Liver (tissue), 8 donors: ENCODE measurements at regions not wholly inside any gene's neighbourhood (a gene's known extent, or its start where the extent isn't known, plus 50 kb on each side); places are given as distances from the start of the nearest gene placed in this dataset.

Experiments
- DNase-seq: peaks from one replicate; pipeline ENCODE4 v3.0.0-alpha.2; 2017; ENCODE audit warnings: low spot score
- H3K27ac ChIP-seq, 2 donors: one replicate each; pipeline ENCODE4 v1.7.0; 2013; ENCODE audit warnings: inconsistent platforms in 2 of 2, low read length in 2 of 2, control low read depth in 1 of 2, low read depth in 1 of 2, mild to moderate bottlenecking in 1 of 2
- H3K27me3 ChIP-seq, 4 donors: one replicate each; pipeline versions ENCODE4 v1.6.1 to v1.7.0; 2013; ENCODE audit warnings: low read length in 3 of 4, inconsistent platforms in 1 of 4, mild to moderate bottlenecking in 1 of 4, moderate library complexity in 1 of 4; ENCODE audit not compliant: control insufficient read depth in 4 of 4, insufficient read depth in 4 of 4
- H3K36me3 ChIP-seq, 4 donors: one replicate each; pipeline versions ENCODE4 v1.6.1 to v1.7.0; 2013; ENCODE audit warnings: low read length in 3 of 4, mild to moderate bottlenecking in 3 of 4, low read depth in 1 of 4, moderate library complexity in 1 of 4; ENCODE audit not compliant: control insufficient read depth in 4 of 4, insufficient read depth in 3 of 4
- H3K4me1 ChIP-seq, 4 donors: one replicate each; pipeline versions ENCODE4 v1.6.1 to v1.7.0; 2013; ENCODE audit warnings: low read length in 3 of 4, mild to moderate bottlenecking in 3 of 4, moderate library complexity in 1 of 4; ENCODE audit not compliant: control insufficient read depth in 4 of 4, insufficient read depth in 4 of 4
- H3K4me3 ChIP-seq, 3 donors: one replicate each; pipeline versions ENCODE4 v1.6.1 to v1.7.0; 2013; ENCODE audit warnings: low read length in 3 of 3, control low read depth in 1 of 3, low read depth in 1 of 3, mild to moderate bottlenecking in 1 of 3
- H3K9ac ChIP-seq, 2 donors: one replicate each; pipeline ENCODE4 v1.7.0; 2013; ENCODE audit warnings: low read length in 2 of 2, mild to moderate bottlenecking in 2 of 2, moderate library complexity in 2 of 2, control low read depth in 1 of 2, low read depth in 1 of 2
- H3K9me3 ChIP-seq, 4 donors: one replicate each; pipeline versions ENCODE4 v1.6.1 to v1.7.0; 2013; ENCODE audit warnings: low read length in 3 of 4; ENCODE audit not compliant: control insufficient read depth in 4 of 4
- ATF3 ChIP-seq: IDR thresholded peaks from 2 replicates; pipeline ENCODE4 v1.6.1; 2016; ENCODE audit warnings: antibody characterized with exemption
- CTCF ChIP-seq: fragments of 150-350 bp; IDR thresholded peaks from 2 replicates; pipeline ENCODE4 v1.5.1; 2017; ENCODE audit warnings: improper control_type of control experiment, low read depth, low read length; ENCODE audit not compliant: missing input control
- EGR1 ChIP-seq, 2 donors: IDR thresholded peaks; 2 replicates each; pipeline ENCODE4 v1.6.1; 2016 to 2018; ENCODE audit warnings: antibody characterized with exemption in 2 of 2, low read depth in 2 of 2
- FOXA1 ChIP-seq: IDR thresholded peaks from 2 replicates; pipeline ENCODE4 v1.6.1; 2016; ENCODE audit warnings: antibody characterized with exemption
- FOXA2 ChIP-seq: IDR thresholded peaks from 2 replicates; pipeline ENCODE4 v1.6.1; 2016; ENCODE audit warnings: antibody characterized with exemption
- GABPA ChIP-seq, 2 donors: IDR thresholded peaks in 1 of 2; conservative IDR thresholded peaks in 1 of 2; 2 replicates each; pipeline ENCODE4 v1.6.1; 2016; ENCODE audit warnings: antibody characterized with exemption in 2 of 2, mild to moderate bottlenecking in 1 of 2, moderate library complexity in 1 of 2
- HNF4A ChIP-seq, 2 donors: conservative IDR thresholded peaks; 2 replicates each; pipeline ENCODE4 v1.6.1; 2016; ENCODE audit warnings: antibody characterized with exemption in 2 of 2, mild to moderate bottlenecking in 2 of 2
- HNF4G ChIP-seq: IDR thresholded peaks from 2 replicates; pipeline ENCODE4 v1.6.1; 2016; ENCODE audit warnings: antibody characterized with exemption
- JUND ChIP-seq, 2 donors: IDR thresholded peaks; 2 replicates each; pipeline ENCODE4 v1.6.1; 2016; ENCODE audit warnings: antibody characterized with exemption in 2 of 2
- NR2F2 ChIP-seq: IDR thresholded peaks from 2 replicates; pipeline ENCODE4 v1.6.1; 2016; ENCODE audit warnings: antibody characterized with exemption
- RAD21 ChIP-seq, 2 donors: IDR thresholded peaks; 2 replicates each; pipeline ENCODE4 v1.6.1; 2016; ENCODE audit warnings: antibody characterized with exemption in 2 of 2, mild to moderate bottlenecking in 2 of 2
- RXRA ChIP-seq, 2 donors: IDR thresholded peaks; 2 replicates each; pipeline ENCODE4 v1.6.1; 2017 to 2018; ENCODE audit warnings: antibody characterized with exemption in 2 of 2, mild to moderate bottlenecking in 1 of 2
- SP1 ChIP-seq: IDR thresholded peaks from 2 replicates; pipeline ENCODE4 v1.6.1; 2018; ENCODE audit warnings: antibody characterized with exemption, mild to moderate bottlenecking
- TAF1 ChIP-seq: conservative IDR thresholded peaks from 2 replicates; pipeline ENCODE4 v1.6.1; 2016; ENCODE audit warnings: antibody characterized with exemption, mild to moderate bottlenecking
- YY1 ChIP-seq: IDR thresholded peaks from 2 replicates; pipeline ENCODE4 v1.6.1; 2016; ENCODE audit warnings: antibody characterized with exemption, mild to moderate bottlenecking
- WGBS: extraction: QIAGEN DNeasy Blood & Tissue Kit; methylation state at CpG from one replicate; pipeline ENCODE4 v1.1.7; 2013; 5-methylcytosine and 5-hydroxymethylcytosine counted together
- TF ChIP-seq, protein P1 (sequence below): IDR thresholded peaks from 2 replicates; pipeline ENCODE4 v1.6.1; 2016; ENCODE audit warnings: antibody characterized with exemption
- TF ChIP-seq, protein P2 (sequence below): IDR thresholded peaks from 2 replicates; pipeline ENCODE4 v1.6.1; 2016; ENCODE audit warnings: antibody characterized with exemption, mild to moderate bottlenecking
- TF ChIP-seq, protein P3 (sequence below): IDR thresholded peaks from 2 replicates; pipeline ENCODE4 v1.6.1; 2016; ENCODE audit warnings: antibody characterized with exemption
- donor health status: healthy.
- donor health status: healthy.
- donor health status: healthy.
- donor health status: healthy.
- donor health status: healthy.

- Histone ChIP-seq H3K4me3 (no peak overlapping the region), H3K36me3 (no peaks in the 10 kb centered on the region), H3K27me3 (no peaks in the 10 kb centered on the region), H3K9ac (no peak overlapping the region), H3K27ac (no peak overlapping the region), H3K9me3 (peaks cover 0 to 5% (median under 1%) of the 10 kb centered on the region in 4 donors), H3K4me1 (no peaks in the 10 kb centered on the region)
- no peak for DNase-seq
- no peak for TF ChIP-seq SP1
- TF ChIP-seq CTCF: no peak
- TF ChIP-seq EGR1 (IDR thresholded peaks at IDR 0.05; ENCODE audit: low read depth in 2 of 2): no peak
- no peak for TF ChIP-seq RXRA (IDR thresholded peaks at IDR 0.05)
- TF ChIP-seq, protein P1, sequence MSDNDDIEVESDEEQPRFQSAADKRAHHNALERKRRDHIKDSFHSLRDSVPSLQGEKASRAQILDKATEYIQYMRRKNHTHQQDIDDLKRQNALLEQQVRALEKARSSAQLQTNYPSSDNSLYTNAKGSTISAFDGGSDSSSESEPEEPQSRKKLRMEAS: no peak
- TF ChIP-seq TAF1: no peak
- TF ChIP-seq YY1: no peak
- no peak for TF ChIP-seq FOXA2
- TF ChIP-seq ATF3: no peak
- TF ChIP-seq HNF4G: no peak
- no peak for TF ChIP-seq RAD21 (IDR thresholded peaks at IDR 0.05)
- TF ChIP-seq JUND (IDR thresholded peaks at IDR 0.05): no peak
- TF ChIP-seq GABPA (IDR thresholded peaks at IDR 0.05 in 1 of 2, conservative IDR thresholded peaks at IDR 0.05 in 1 of 2): no peak
- TF ChIP-seq HNF4A (conservative IDR thresholded peaks at IDR 0.05): no peak
- TF ChIP-seq, protein P2, sequence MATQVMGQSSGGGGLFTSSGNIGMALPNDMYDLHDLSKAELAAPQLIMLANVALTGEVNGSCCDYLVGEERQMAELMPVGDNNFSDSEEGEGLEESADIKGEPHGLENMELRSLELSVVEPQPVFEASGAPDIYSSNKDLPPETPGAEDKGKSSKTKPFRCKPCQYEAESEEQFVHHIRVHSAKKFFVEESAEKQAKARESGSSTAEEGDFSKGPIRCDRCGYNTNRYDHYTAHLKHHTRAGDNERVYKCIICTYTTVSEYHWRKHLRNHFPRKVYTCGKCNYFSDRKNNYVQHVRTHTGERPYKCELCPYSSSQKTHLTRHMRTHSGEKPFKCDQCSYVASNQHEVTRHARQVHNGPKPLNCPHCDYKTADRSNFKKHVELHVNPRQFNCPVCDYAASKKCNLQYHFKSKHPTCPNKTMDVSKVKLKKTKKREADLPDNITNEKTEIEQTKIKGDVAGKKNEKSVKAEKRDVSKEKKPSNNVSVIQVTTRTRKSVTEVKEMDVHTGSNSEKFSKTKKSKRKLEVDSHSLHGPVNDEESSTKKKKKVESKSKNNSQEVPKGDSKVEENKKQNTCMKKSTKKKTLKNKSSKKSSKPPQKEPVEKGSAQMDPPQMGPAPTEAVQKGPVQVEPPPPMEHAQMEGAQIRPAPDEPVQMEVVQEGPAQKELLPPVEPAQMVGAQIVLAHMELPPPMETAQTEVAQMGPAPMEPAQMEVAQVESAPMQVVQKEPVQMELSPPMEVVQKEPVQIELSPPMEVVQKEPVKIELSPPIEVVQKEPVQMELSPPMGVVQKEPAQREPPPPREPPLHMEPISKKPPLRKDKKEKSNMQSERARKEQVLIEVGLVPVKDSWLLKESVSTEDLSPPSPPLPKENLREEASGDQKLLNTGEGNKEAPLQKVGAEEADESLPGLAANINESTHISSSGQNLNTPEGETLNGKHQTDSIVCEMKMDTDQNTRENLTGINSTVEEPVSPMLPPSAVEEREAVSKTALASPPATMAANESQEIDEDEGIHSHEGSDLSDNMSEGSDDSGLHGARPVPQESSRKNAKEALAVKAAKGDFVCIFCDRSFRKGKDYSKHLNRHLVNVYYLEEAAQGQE: no peak
- TF ChIP-seq, protein P3, sequence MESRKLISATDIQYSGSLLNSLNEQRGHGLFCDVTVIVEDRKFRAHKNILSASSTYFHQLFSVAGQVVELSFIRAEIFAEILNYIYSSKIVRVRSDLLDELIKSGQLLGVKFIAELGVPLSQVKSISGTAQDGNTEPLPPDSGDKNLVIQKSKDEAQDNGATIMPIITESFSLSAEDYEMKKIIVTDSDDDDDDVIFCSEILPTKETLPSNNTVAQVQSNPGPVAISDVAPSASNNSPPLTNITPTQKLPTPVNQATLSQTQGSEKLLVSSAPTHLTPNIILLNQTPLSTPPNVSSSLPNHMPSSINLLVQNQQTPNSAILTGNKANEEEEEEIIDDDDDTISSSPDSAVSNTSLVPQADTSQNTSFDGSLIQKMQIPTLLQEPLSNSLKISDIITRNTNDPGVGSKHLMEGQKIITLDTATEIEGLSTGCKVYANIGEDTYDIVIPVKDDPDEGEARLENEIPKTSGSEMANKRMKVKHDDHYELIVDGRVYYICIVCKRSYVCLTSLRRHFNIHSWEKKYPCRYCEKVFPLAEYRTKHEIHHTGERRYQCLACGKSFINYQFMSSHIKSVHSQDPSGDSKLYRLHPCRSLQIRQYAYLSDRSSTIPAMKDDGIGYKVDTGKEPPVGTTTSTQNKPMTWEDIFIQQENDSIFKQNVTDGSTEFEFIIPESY: no peak
- no peak for TF ChIP-seq FOXA1
- no peak for TF ChIP-seq NR2F2
- 21% methylated on average over 2 of the region's 2 CpGs for WGBS
These were observed 359.8 kb upstream of the CTSO start for GRCh38 chr4:156313497-156313896.
